Upper lobe of right lung (tissue), 1 donor: ENCODE measurements at regions not wholly inside any gene's neighbourhood (a gene's known extent, or its start where the extent isn't known, plus 50 kb on each side); places are given as distances from the start of the nearest gene placed in this dataset.
A peak's percentile ranks its signal among the peaks of the same experiment; 100 is the strongest.

Source experiments
- ATAC-seq: fragments of 200-7000 bp; cut with Tn5 transposase; one replicate; pipeline ENCODE4 v1.9.1; 2020; ENCODE audit warnings: mild to moderate bottlenecking, moderate library complexity
- DNase-seq: peaks from one replicate; pipeline ENCODE4 v3.0.0-alpha.2; 2020
- H3K27ac ChIP-seq: fragments of 200-600 bp; one replicate; pipeline ENCODE4 v1.8.0; 2022
- H3K27me3 ChIP-seq: fragments of 200-600 bp; one replicate; pipeline ENCODE4 v1.8.0; 2022; ENCODE audit warnings: mild to moderate bottlenecking
- H3K36me3 ChIP-seq: fragments of 200-600 bp; one replicate; pipeline ENCODE4 v1.8.0; 2022
- H3K4me1 ChIP-seq: fragments of 200-600 bp; one replicate; pipeline ENCODE4 v1.8.0; 2022
- H3K4me3 ChIP-seq: fragments of 200-600 bp; one replicate; pipeline ENCODE4 v1.8.0; 2022; ENCODE audit warnings: mild to moderate bottlenecking
- H3K9me3 ChIP-seq: fragments of 200-600 bp; one replicate; pipeline ENCODE4 v1.8.0; 2022
- intact Hi-C: fragments of 100-400 bp; cut with DNase I; formaldehyde crosslinking; loops from one replicate; pipeline ENCODE4 v1.11.0; 2022
- TF ChIP-seq, protein P1 (sequence below): fragments of 200-600 bp; IDR thresholded peaks from one replicate; pipeline ENCODE4 v1.8.0; 2022; ENCODE audit warnings: antibody characterized with exemption
- donor health status: DM: no; HTN: yes; CAD: no; lungs with severe emphysema.

GRCh38 chr2:237258615-237259014 is 155.3 kb downstream of the COL6A3 start:
- ATAC-seq (no peak), DNase-seq (no peak)
- H3K4me1 ChIP-seq, result peaks cover 19% of the 10 kb centered on the region
- TF ChIP-seq, protein P1, sequence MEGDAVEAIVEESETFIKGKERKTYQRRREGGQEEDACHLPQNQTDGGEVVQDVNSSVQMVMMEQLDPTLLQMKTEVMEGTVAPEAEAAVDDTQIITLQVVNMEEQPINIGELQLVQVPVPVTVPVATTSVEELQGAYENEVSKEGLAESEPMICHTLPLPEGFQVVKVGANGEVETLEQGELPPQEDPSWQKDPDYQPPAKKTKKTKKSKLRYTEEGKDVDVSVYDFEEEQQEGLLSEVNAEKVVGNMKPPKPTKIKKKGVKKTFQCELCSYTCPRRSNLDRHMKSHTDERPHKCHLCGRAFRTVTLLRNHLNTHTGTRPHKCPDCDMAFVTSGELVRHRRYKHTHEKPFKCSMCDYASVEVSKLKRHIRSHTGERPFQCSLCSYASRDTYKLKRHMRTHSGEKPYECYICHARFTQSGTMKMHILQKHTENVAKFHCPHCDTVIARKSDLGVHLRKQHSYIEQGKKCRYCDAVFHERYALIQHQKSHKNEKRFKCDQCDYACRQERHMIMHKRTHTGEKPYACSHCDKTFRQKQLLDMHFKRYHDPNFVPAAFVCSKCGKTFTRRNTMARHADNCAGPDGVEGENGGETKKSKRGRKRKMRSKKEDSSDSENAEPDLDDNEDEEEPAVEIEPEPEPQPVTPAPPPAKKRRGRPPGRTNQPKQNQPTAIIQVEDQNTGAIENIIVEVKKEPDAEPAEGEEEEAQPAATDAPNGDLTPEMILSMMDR, result no peak
- no peaks in the 10 kb centered on the region for H3K9me3 ChIP-seq
- no peak overlapping the region for H3K4me3 ChIP-seq
- H3K27me3 ChIP-seq, result no peaks in the 10 kb centered on the region
- intact Hi-C loops, result no loop called here
- H3K36me3 ChIP-seq, result no peaks in the 10 kb centered on the region
- H3K27ac ChIP-seq, result peak overlapping the region; percentile 75

- intact Hi-C loops, result no loop called here
- Histone ChIP-seq H3K9me3 (no peaks in the 10 kb centered on the region), H3K27me3 (no peaks in the 10 kb centered on the region), H3K4me1 (peaks cover 14% of the 10 kb centered on the region), H3K27ac (peak overlapping the region; percentile 75), H3K4me3 (no peak overlapping the region), H3K36me3 (no peaks in the 10 kb centered on the region)
- DNase-seq (no peak), ATAC-seq (no peak)
- TF ChIP-seq, protein P1, result no peak
Measured at GRCh38 chr2:237259201-237259600, 154.8 kb downstream of the COL6A3 start.

DNA sequence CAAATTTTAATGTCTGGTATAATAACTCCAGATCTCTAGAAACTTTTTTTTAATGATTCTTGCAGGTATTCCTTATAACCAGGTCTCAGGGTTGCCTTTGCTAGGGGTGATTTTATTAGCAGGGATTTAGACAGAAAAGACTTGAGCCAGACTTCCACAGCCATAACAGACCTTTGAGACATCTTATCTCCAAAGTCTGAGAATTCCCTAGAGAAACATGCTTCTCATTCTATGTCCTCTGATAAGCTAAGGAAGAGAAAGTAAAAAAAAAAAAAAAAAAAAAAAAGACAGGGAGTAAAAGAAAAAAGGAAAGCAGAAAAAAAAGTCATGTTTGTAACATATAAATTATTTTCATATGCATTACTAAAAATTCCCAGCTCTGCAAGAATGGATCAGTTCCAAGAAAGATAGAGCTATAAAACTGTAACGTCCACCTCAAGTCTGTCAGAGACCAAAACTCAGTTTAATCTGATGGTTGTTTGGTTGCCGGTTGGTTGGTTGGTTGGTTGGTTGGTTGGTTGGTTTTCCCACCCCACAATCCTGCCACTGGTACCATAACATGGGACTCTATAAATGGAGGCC is 153.8 kb downstream of the COL6A3 start:
- no peaks in the 10 kb centered on the region for H3K36me3 ChIP-seq
- no peak for DNase-seq
- TF ChIP-seq, protein P1, result no peak
- no peak overlapping the region for H3K27ac ChIP-seq
- intact Hi-C loops, result no loop called here
- H3K4me1 ChIP-seq, result peaks cover 14% of the 10 kb centered on the region
- H3K9me3 ChIP-seq, result no peaks in the 10 kb centered on the region
- no peak for ATAC-seq
- no peak overlapping the region for H3K4me3 ChIP-seq
- H3K27me3 ChIP-seq, result no peaks in the 10 kb centered on the region

DNA sequence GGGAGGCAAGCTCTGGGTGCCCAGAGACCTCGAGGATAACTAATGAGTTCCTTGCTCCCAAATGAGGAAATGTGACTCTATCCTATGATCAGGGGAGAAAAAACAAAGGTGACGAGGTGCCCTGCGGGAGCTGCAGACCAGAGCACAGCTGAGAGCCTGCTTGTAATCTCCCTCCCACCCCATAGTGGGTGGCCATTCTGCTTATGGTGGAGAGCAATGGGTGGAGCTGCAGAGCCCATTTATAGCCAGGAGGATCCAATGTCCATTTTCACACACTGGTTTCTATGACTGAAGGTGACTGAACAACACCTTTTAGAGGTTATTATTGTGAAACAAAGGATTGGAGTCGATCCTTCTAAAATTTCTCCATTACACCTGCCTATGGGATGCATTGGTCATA is 153.3 kb downstream of the COL6A3 start:
- TF ChIP-seq, protein P1, result no peak
- intact Hi-C loops, result no loop called here
- DNase-seq, result no peak

GRCh38 chr2:237261327-237261726 is 152.6 kb downstream of the COL6A3 start:
- ATAC-seq, result no peak
- intact Hi-C loops, result no loop called here
- H3K36me3 ChIP-seq, result no peaks in the 10 kb centered on the region
- TF ChIP-seq, protein P1, result no peak
- no peaks in the 10 kb centered on the region for H3K9me3 ChIP-seq
- peaks cover 14% of the 10 kb centered on the region for H3K4me1 ChIP-seq
- no peak for DNase-seq
- H3K27me3 ChIP-seq, result no peaks in the 10 kb centered on the region
- H3K27ac ChIP-seq, result no peak overlapping the region
- H3K4me3 ChIP-seq, result no peak overlapping the region

More for the DNA sequence above, 153.3 kb downstream of the COL6A3 start:
- Histone ChIP-seq H3K4me3 (no peak overlapping the region), H3K9me3 (no peaks in the 10 kb centered on the region), H3K27ac (no peak overlapping the region), H3K36me3 (no peaks in the 10 kb centered on the region), H3K4me1 (peaks cover 14% of the 10 kb centered on the region), H3K27me3 (no peaks in the 10 kb centered on the region)
- ATAC-seq, result no peak
